ENCODE measurements at regions not wholly inside any gene's neighbourhood (a gene's known extent, or its start where the extent isn't known, plus 50 kb on each side); places are given as distances from the start of the nearest gene placed in this dataset.
"Not testable (repeated sequence)": the region's sequence is repeated elsewhere in the genome, so short reads cannot be mapped to it uniquely, and the experiment has no call there.

- no peaks in the 10 kb centered on the region for H3K9me3 ChIP-seq (ENCODE audit: control insufficient read depth in 2 of 2, insufficient read depth in 1 of 2, low read depth in 1 of 2, low read length in 1 of 2)
- H3K4me1 ChIP-seq (ENCODE audit: control insufficient read depth in 2 of 2, insufficient read depth in 2 of 2, low read length in 1 of 2) = no peaks in the 10 kb centered on the region
- H3K36me3 ChIP-seq (ENCODE audit: control insufficient read depth in 2 of 2, insufficient read depth in 2 of 2, low read length in 1 of 2) = no peaks in the 10 kb centered on the region
- H3K27me3 ChIP-seq (ENCODE audit: control insufficient read depth in 1 of 2, insufficient read depth in 2 of 2, low read length in 2 of 2) = no peaks in the 10 kb centered on the region
- H3K4me3 ChIP-seq (ENCODE audit: low read depth in 1 of 2, low read length in 2 of 2) = no peak overlapping the region
- 89 to 93% methylated on average over 3 of the region's 3 CpGs for WGBS, 2 donors
- no peak overlapping the region for H3K27ac ChIP-seq (ENCODE audit: low read depth in 2 of 2, low read length in 1 of 2)
Observed at GRCh38 chr15:91651251-91651650, 202.3 kb upstream of the SLCO3A1 start.

- Histone ChIP-seq H3K36me3 (ENCODE audit: control insufficient read depth in 2 of 2, insufficient read depth in 2 of 2, low read length in 1 of 2) (no peaks in the 10 kb centered on the region), H3K27ac (ENCODE audit: low read depth in 2 of 2, low read length in 1 of 2) (no peak overlapping the region), H3K4me3 (ENCODE audit: low read depth in 1 of 2, low read length in 2 of 2) (no peak overlapping the region), H3K27me3 (ENCODE audit: control insufficient read depth in 1 of 2, insufficient read depth in 2 of 2, low read length in 2 of 2) (no peaks in the 10 kb centered on the region), H3K4me1 (ENCODE audit: control insufficient read depth in 2 of 2, insufficient read depth in 2 of 2, low read length in 1 of 2) (no peaks in the 10 kb centered on the region), H3K9me3 (ENCODE audit: control insufficient read depth in 2 of 2, insufficient read depth in 1 of 2, low read depth in 1 of 2, low read length in 1 of 2) (no peaks in the 10 kb centered on the region)
- WGBS, 2 donors = 75 to 82% methylated on average over 7 of the region's 7 CpGs
Observed at GRCh38 chr15:91652610-91653207, 200.8 kb upstream of the SLCO3A1 start.

GRCh38 chr15:91655563-91656290 lies 197.8 kb upstream of the SLCO3A1 start:
- H3K4me1 ChIP-seq (ENCODE audit: control insufficient read depth in 2 of 2, insufficient read depth in 2 of 2, low read length in 1 of 2); H3K36me3 ChIP-seq (ENCODE audit: control insufficient read depth in 2 of 2, insufficient read depth in 2 of 2, low read length in 1 of 2); H3K4me3 ChIP-seq (ENCODE audit: low read depth in 1 of 2, low read length in 2 of 2); H3K27me3 ChIP-seq (ENCODE audit: control insufficient read depth in 1 of 2, insufficient read depth in 2 of 2, low read length in 2 of 2); H3K9me3 ChIP-seq (ENCODE audit: control insufficient read depth in 2 of 2, insufficient read depth in 1 of 2, low read depth in 1 of 2, low read length in 1 of 2); H3K27ac ChIP-seq (ENCODE audit: low read depth in 2 of 2, low read length in 1 of 2): not testable (repeated sequence)
- WGBS, 2 donors = 73 to 74% methylated on average over 12 of the region's 12 CpGs

- no peaks in the 10 kb centered on the region for H3K27me3 ChIP-seq (ENCODE audit: control insufficient read depth in 1 of 2, insufficient read depth in 2 of 2, low read length in 2 of 2)
- 45 to 54% methylated on average over 6 of the region's 6 CpGs for WGBS, 2 donors
- no peak overlapping the region for H3K4me3 ChIP-seq (ENCODE audit: low read depth in 1 of 2, low read length in 2 of 2)
- H3K36me3 ChIP-seq (ENCODE audit: control insufficient read depth in 2 of 2, insufficient read depth in 2 of 2, low read length in 1 of 2) = no peaks in the 10 kb centered on the region
- H3K27ac ChIP-seq (ENCODE audit: low read depth in 2 of 2, low read length in 1 of 2) = no peak overlapping the region
- no peaks in the 10 kb centered on the region for H3K4me1 ChIP-seq (ENCODE audit: control insufficient read depth in 2 of 2, insufficient read depth in 2 of 2, low read length in 1 of 2)
- no peaks in the 10 kb centered on the region for H3K9me3 ChIP-seq (ENCODE audit: control insufficient read depth in 2 of 2, insufficient read depth in 1 of 2, low read depth in 1 of 2, low read length in 1 of 2)
Observed at GRCh38 chr15:91660174-91660649, 193.3 kb upstream of the SLCO3A1 start.

GRCh38 chr15:91664224-91664836 lies 189.2 kb upstream of the SLCO3A1 start:
- H3K36me3 ChIP-seq (ENCODE audit: control insufficient read depth in 2 of 2, insufficient read depth in 2 of 2, low read length in 1 of 2) = no peaks in the 10 kb centered on the region
- 67% methylated on average over 6 of the region's 6 CpGs for WGBS, 2 donors
- H3K27me3 ChIP-seq (ENCODE audit: control insufficient read depth in 1 of 2, insufficient read depth in 2 of 2, low read length in 2 of 2) = no peaks in the 10 kb centered on the region
- no peaks in the 10 kb centered on the region for H3K4me1 ChIP-seq (ENCODE audit: control insufficient read depth in 2 of 2, insufficient read depth in 2 of 2, low read length in 1 of 2)
- H3K27ac ChIP-seq (ENCODE audit: low read depth in 2 of 2, low read length in 1 of 2) = no peak overlapping the region
- no peak overlapping the region for H3K4me3 ChIP-seq (ENCODE audit: low read depth in 1 of 2, low read length in 2 of 2)
- H3K9me3 ChIP-seq (ENCODE audit: control insufficient read depth in 2 of 2, insufficient read depth in 1 of 2, low read depth in 1 of 2, low read length in 1 of 2) = no peaks in the 10 kb centered on the region

GRCh38 chr15:91665212-91665611 lies 188.3 kb upstream of the SLCO3A1 start:
- H3K4me1 ChIP-seq (ENCODE audit: control insufficient read depth in 2 of 2, insufficient read depth in 2 of 2, low read length in 1 of 2) = no peaks in the 10 kb centered on the region
- H3K27me3 ChIP-seq (ENCODE audit: control insufficient read depth in 1 of 2, insufficient read depth in 2 of 2, low read length in 2 of 2) = no peaks in the 10 kb centered on the region
- WGBS, 2 donors = 67 to 68% methylated on average over 4 of the region's 4 CpGs
- no peak overlapping the region for H3K27ac ChIP-seq (ENCODE audit: low read depth in 2 of 2, low read length in 1 of 2)
- H3K9me3 ChIP-seq (ENCODE audit: control insufficient read depth in 2 of 2, insufficient read depth in 1 of 2, low read depth in 1 of 2, low read length in 1 of 2) = no peaks in the 10 kb centered on the region
- no peaks in the 10 kb centered on the region for H3K36me3 ChIP-seq (ENCODE audit: control insufficient read depth in 2 of 2, insufficient read depth in 2 of 2, low read length in 1 of 2)
- H3K4me3 ChIP-seq (ENCODE audit: low read depth in 1 of 2, low read length in 2 of 2) = no peak overlapping the region

GRCh38 chr15:91668370-91668769 lies 185.1 kb upstream of the SLCO3A1 start:
- H3K4me1 ChIP-seq (ENCODE audit: control insufficient read depth in 2 of 2, insufficient read depth in 2 of 2, low read length in 1 of 2) = no peaks in the 10 kb centered on the region
- H3K9me3 ChIP-seq (ENCODE audit: control insufficient read depth in 2 of 2, insufficient read depth in 1 of 2, low read depth in 1 of 2, low read length in 1 of 2) = no peaks in the 10 kb centered on the region
- H3K36me3 ChIP-seq (ENCODE audit: control insufficient read depth in 2 of 2, insufficient read depth in 2 of 2, low read length in 1 of 2) = no peaks in the 10 kb centered on the region
- H3K27ac ChIP-seq (ENCODE audit: low read depth in 2 of 2, low read length in 1 of 2) = no peak overlapping the region
- H3K27me3 ChIP-seq (ENCODE audit: control insufficient read depth in 1 of 2, insufficient read depth in 2 of 2, low read length in 2 of 2) = no peaks in the 10 kb centered on the region
- no peak overlapping the region for H3K4me3 ChIP-seq (ENCODE audit: low read depth in 1 of 2, low read length in 2 of 2)
- WGBS, 2 donors = 85 to 86% methylated on average over 1 of the region's 1 CpG

GRCh38 chr15:91670108-91670507 lies 183.4 kb upstream of the SLCO3A1 start:
- Histone ChIP-seq H3K4me1 (ENCODE audit: control insufficient read depth in 2 of 2, insufficient read depth in 2 of 2, low read length in 1 of 2) (no peaks in the 10 kb centered on the region), H3K36me3 (ENCODE audit: control insufficient read depth in 2 of 2, insufficient read depth in 2 of 2, low read length in 1 of 2) (no peaks in the 10 kb centered on the region), H3K27ac (ENCODE audit: low read depth in 2 of 2, low read length in 1 of 2) (no peak overlapping the region), H3K27me3 (ENCODE audit: control insufficient read depth in 1 of 2, insufficient read depth in 2 of 2, low read length in 2 of 2) (no peaks in the 10 kb centered on the region), H3K4me3 (ENCODE audit: low read depth in 1 of 2, low read length in 2 of 2) (no peak overlapping the region), H3K9me3 (ENCODE audit: control insufficient read depth in 2 of 2, insufficient read depth in 1 of 2, low read depth in 1 of 2, low read length in 1 of 2) (no peaks in the 10 kb centered on the region)
- WGBS, 2 donors = 69 to 73% methylated on average over 2 of the region's 2 CpGs

GRCh38 chr15:91678003-91678402 lies 175.5 kb upstream of the SLCO3A1 start:
- H3K27ac ChIP-seq (ENCODE audit: low read depth in 2 of 2, low read length in 1 of 2) = no peak overlapping the region
- no peaks in the 10 kb centered on the region for H3K9me3 ChIP-seq (ENCODE audit: control insufficient read depth in 2 of 2, insufficient read depth in 1 of 2, low read depth in 1 of 2, low read length in 1 of 2)
- no peak overlapping the region for H3K4me3 ChIP-seq (ENCODE audit: low read depth in 1 of 2, low read length in 2 of 2)
- 69 to 74% methylated on average over 2 of the region's 2 CpGs for WGBS, 2 donors
- H3K4me1 ChIP-seq (ENCODE audit: control insufficient read depth in 2 of 2, insufficient read depth in 2 of 2, low read length in 1 of 2) = no peaks in the 10 kb centered on the region
- peaks cover 0 to 4% of the 10 kb centered on the region in 2 donors for H3K27me3 ChIP-seq (ENCODE audit: control insufficient read depth in 1 of 2, insufficient read depth in 2 of 2, low read length in 2 of 2)
- H3K36me3 ChIP-seq (ENCODE audit: control insufficient read depth in 2 of 2, insufficient read depth in 2 of 2, low read length in 1 of 2) = no peaks in the 10 kb centered on the region
